Common myeloid progenitor, CD34-positive (primary cell): ENCODE measurements at regions not wholly inside any gene's neighbourhood (a gene's known extent, or its start where the extent isn't known, plus 50 kb on each side); places are given as distances from the start of the nearest gene placed in this dataset.
"Not testable (repeated sequence)": the region's sequence is repeated elsewhere in the genome, so short reads cannot be mapped to it uniquely, and the experiment has no call there.

Source experiments
- CTCF ChIA-PET: fragments of 350-600 bp; sonication (Branson Sonifier 250); formaldehyde crosslinking; loops from one replicate; lab custom pipeline; 2021; ENCODE audit warnings: antibody characterized with exemption; lab: Charles Lee
- POLR2A ChIA-PET: fragments of 350-600 bp; sonication (Branson Sonifier 250); formaldehyde crosslinking; loops from one replicate; lab custom pipeline; 2021; ENCODE audit warnings: antibody characterized with exemption; lab: Charles Lee
- DNase-seq, 3 donors: peaks; one replicate each; pipeline versions ENCODE4 v3.0.0 to v3.0.0-alpha.2; 2013
- H3K27ac ChIP-seq, 2 experiments: 1 replicate in 1 of 2; 2 replicates in 1 of 2; pipeline ENCODE4 v1.7.0; 2013; ENCODE audit warnings: inconsistent platforms in 2 of 2, low read length in 2 of 2, mild to moderate bottlenecking in 2 of 2, low read depth in 1 of 2, moderate library complexity in 1 of 2; ENCODE audit not compliant: severe bottlenecking in 2 of 2, insufficient read depth in 1 of 2, poor library complexity in 1 of 2
- H3K27me3 ChIP-seq, 5 experiments: replicated peaks in 2 of 5; 1 replicate in 3 of 5; 2 replicates in 2 of 5; pipeline versions ENCODE4 v1.6.1 to v1.7.0; 2013; ENCODE audit warnings: low read length in 4 of 5, mild to moderate bottlenecking in 2 of 5, moderate library complexity in 2 of 5, inconsistent platforms in 1 of 5; ENCODE audit not compliant: insufficient read depth in 5 of 5, control insufficient read depth in 4 of 5
- H3K36me3 ChIP-seq, 4 experiments: 1 replicate in 2 of 4; 2 replicates in 2 of 4; pipeline versions ENCODE4 v1.6.1 to v1.7.0; 2013; ENCODE audit warnings: low read length in 3 of 4, control low read depth in 1 of 4, mild to moderate bottlenecking in 1 of 4; ENCODE audit not compliant: control insufficient read depth in 4 of 4, insufficient read depth in 4 of 4
- H3K4me1 ChIP-seq, 4 experiments: 1 replicate in 3 of 4; 2 replicates in 1 of 4; pipeline versions ENCODE4 v1.6.1 to v1.7.1; 2013; ENCODE audit warnings: low read length in 3 of 4, mild to moderate bottlenecking in 3 of 4, control low read depth in 1 of 4, inconsistent platforms in 1 of 4, moderate library complexity in 1 of 4; ENCODE audit not compliant: control insufficient read depth in 4 of 4, insufficient read depth in 4 of 4; ENCODE audit errors: control extremely low read depth in 1 of 4
- H3K4me3 ChIP-seq, 7 experiments: 1 replicate in 4 of 7; 2 replicates in 3 of 7; pipeline versions ENCODE4 v1.5.1 to v1.7.0; 2013; ENCODE audit warnings: mild to moderate bottlenecking in 7 of 7, low read length in 6 of 7, moderate library complexity in 6 of 7, inconsistent platforms in 2 of 7, low read depth in 2 of 7, control low read depth in 1 of 7; ENCODE audit not compliant: insufficient read depth in 4 of 7, control insufficient read depth in 1 of 7; ENCODE audit errors: extremely low read depth in 1 of 7
- H3K9me3 ChIP-seq, 5 experiments: 1 replicate in 4 of 5; 2 replicates in 1 of 5; pipeline versions ENCODE4 v1.6.1 to v1.7.1; 2013; ENCODE audit warnings: low read length in 4 of 5, mild to moderate bottlenecking in 2 of 5, inconsistent platforms in 1 of 5, low read depth in 1 of 5, moderate library complexity in 1 of 5; ENCODE audit not compliant: control insufficient read depth in 4 of 5, insufficient read depth in 2 of 5; ENCODE audit errors: control extremely low read depth in 1 of 5
- WGBS: methylation state at CpG from one replicate; pipeline ENCODE4 v1.1.5; 2013; ENCODE audit not compliant: insufficient coverage; 5-methylcytosine and 5-hydroxymethylcytosine counted together

DNA sequence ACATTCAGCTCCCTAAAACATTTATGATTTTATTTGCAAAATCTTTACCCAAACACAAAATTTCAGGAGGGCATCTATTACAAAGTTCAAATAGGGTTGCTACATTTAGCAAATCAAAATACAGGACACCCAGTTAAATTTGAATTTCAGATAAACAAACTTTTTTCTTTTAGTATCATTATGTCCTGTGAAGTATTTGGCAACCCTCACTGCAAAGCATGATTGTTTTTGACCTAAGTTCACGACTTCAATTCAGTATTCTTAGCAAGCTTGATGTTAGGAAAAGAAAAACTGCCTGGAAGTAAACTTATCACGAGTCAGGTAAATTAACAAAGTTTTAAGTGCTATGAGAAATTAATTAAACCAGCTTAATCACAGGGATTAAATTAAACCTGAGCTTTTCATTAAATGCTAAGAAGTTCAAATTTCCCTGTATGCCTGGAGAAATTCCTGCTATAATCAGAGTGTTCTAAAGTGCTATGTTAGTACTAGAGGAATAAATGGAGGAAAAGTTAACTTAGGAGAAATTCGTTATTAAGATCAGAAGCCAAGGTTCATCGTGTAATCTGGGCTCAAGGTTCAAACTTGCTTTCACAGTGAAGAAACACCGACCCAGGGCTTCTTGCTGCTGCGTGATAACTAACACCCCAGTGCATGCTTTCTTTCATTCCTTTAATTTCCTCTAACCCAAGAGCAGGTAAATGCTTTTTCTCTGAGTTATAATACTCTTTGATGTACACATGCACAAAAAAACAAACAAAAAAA, 298.1 kb downstream of the FOXO1 start:
- H3K4me1 ChIP-seq, result no peaks in the 10 kb centered on the region
- no peak overlapping the region for H3K4me3 ChIP-seq
- DNase-seq, result no peak
- H3K27me3 ChIP-seq, result no peaks in the 10 kb centered on the region
- H3K9me3 ChIP-seq, result no peaks in the 10 kb centered on the region
- WGBS, result 94% methylated on average over 2 of the region's 6 CpGs
- H3K27ac ChIP-seq, result no peak overlapping the region
- POLR2A ChIA-PET, result interaction anchor here (0.6 kb wide), 1 partner anchor 194 kb away, joined by 3 read pairs; no protein-coding TSS in a partner anchor
- H3K36me3 ChIP-seq, result no peaks in the 10 kb centered on the region
- CTCF ChIA-PET, result interaction anchor here (1.2 kb wide), 1 partner anchor 16 kb away, joined by 3 read pairs; no protein-coding TSS in a partner anchor

DNA sequence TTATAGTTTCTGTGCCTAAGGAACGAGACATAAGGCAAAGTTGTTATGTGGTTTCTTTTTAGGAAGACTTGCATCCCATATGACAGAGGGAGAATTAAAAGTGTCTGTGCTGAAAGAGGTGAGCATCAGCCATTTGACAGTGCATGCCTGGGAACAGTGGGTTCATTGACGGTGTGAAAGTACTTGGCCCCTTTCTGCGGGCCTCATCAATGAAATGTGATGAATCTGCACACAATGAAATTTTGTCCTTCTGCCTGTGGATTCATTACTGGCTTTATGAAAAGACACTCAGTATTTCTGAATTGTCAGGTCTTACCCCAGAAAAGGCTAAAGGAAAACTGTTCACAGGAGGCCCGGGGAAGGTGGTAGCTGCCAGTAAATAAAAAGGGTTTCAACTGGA, 295.8 kb downstream of the FOXO1 start:
- WGBS, result 90% methylated on average over 3 of the region's 4 CpGs
- Histone ChIP-seq H3K27ac (no peak overlapping the region), H3K27me3 (no peaks in the 10 kb centered on the region), H3K4me1 (peaks cover 0 to 1% (median 0%) of the 10 kb centered on the region in 4 experiments), H3K4me3 (no peak overlapping the region), H3K36me3 (no peaks in the 10 kb centered on the region), H3K9me3 (no peaks in the 10 kb centered on the region)
- ChIA-PET CTCF (no interaction called here), POLR2A (no interaction called here)
- no peak for DNase-seq

DNA sequence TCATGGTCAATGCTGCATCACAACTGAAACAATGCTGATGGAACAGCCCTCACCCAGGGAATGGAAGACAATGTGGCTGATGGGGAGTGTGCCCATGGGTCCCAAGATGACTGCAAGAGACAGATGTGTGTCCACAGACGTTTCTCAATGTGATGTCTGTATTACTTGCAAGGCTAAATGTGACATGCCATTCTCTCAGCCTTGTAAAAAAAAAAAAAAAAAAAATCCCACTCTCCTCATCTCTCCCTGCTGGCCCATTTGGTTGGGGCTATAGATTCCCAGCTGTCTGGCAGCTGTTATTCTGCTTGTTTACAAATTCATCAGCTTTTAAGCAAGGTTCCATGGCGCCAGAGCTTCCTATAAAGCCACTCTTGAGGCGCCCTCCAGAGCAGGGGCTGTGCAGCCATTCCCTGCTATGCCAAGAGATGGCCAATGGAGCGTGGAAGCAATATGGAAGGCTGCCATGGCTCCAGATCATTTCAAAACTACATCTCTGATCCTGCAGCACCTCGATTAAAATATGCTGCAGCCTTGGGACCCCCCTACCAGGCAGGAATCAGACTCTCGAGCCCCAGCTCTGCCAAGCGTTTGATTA, 294.8 kb downstream of the FOXO1 start:
- POLR2A ChIA-PET, result interaction anchor here (0.7 kb wide), 1 partner anchor 1592 kb away, joined by 5 read pairs; no protein-coding TSS in a partner anchor
- CTCF ChIA-PET, result no interaction called here
- H3K9me3 ChIP-seq, result no peaks in the 10 kb centered on the region
- no peak overlapping the region for H3K4me3 ChIP-seq
- 85% methylated on average over 6 of the region's 7 CpGs for WGBS
- H3K27ac ChIP-seq, result no peak overlapping the region
- no peaks in the 10 kb centered on the region for H3K27me3 ChIP-seq
- no peak for DNase-seq
- H3K36me3 ChIP-seq, result no peaks in the 10 kb centered on the region
- H3K4me1 ChIP-seq, result peaks cover 0 to 7% (median under 1%) of the 10 kb centered on the region in 4 experiments

DNA sequence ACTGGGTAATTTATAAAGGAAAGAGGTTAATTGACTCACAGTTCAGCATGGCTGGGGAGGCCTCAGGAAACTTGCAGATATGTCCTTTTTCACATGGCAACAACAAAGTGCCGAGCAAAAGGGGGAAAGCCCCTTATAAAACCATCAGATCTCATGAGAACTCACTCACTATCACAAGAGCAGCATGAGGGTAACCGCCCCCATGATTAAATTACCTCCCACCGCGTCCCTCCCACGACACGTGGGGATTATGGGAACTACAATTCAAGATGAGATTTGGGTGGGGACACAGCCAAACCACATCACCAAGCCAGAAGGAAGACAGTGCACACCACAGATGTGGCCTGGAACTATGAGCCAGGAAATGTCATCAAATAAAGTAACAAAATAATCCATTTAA, 292.8 kb downstream of the FOXO1 start:
- H3K36me3 ChIP-seq, H3K27ac ChIP-seq, H3K9me3 ChIP-seq, H3K4me3 ChIP-seq, CTCF ChIA-PET, H3K27me3 ChIP-seq, H3K4me1 ChIP-seq, POLR2A ChIA-PET: not testable (repeated sequence)
- WGBS, result no CpG with 5 or more reads among the region's 6 CpGs
- peak in 2 of 3 donors; percentile 7 to 11 for DNase-seq

DNA sequence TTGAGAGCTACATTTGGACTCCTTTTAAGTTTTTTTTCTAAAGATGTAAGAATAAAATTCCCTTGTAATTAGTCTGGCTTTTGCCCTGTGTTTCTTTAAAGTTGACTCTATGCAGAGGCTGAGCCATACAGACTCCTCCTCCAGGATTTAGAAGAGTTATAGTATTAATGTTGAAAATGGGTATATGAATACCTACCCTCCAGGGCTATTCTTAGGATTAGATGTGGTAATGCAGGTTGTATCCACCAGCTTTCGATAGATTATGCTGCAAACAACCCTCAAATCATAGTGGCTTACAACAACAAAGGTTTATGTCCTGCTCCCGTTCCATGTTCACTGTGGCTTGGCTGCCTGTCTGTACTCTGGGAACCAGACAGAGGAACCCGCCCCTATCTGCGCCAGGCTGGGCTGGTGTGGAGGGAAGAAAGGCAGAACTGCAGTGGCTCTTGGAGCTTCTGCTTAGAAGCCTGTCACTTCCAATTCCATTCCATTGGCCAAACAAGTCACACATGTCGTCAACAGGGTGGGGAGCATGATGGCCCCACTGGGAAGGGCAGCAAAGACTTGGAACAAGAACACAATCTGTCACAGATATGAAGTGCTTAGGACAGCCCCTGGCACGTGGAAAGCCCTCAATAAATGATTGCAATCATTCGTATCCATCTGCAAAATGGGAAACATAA, 290.8 kb downstream of the FOXO1 start:
- 91% methylated on average over 6 of the region's 7 CpGs for WGBS
- CTCF ChIA-PET, result interaction anchor here (1.0 kb wide), 1 partner anchor 202 kb away, joined by 3 read pairs; no protein-coding TSS in a partner anchor
- no peak for DNase-seq
- Histone ChIP-seq H3K36me3 (no peaks in the 10 kb centered on the region), H3K9me3 (no peaks in the 10 kb centered on the region), H3K4me1 (peaks cover 0 to 7% (median 4%) of the 10 kb centered on the region in 4 experiments), H3K27ac (no peak overlapping the region), H3K4me3 (no peak overlapping the region), H3K27me3 (peaks cover 0 to 2% (median 0%) of the 10 kb centered on the region in 5 experiments)
- POLR2A ChIA-PET, result interaction anchor here (0.6 to 0.7 kb wide), 2 partner anchors 63 to 263 kb away, joined by 3 to 4 read pairs; no protein-coding TSS in a partner anchor

DNA sequence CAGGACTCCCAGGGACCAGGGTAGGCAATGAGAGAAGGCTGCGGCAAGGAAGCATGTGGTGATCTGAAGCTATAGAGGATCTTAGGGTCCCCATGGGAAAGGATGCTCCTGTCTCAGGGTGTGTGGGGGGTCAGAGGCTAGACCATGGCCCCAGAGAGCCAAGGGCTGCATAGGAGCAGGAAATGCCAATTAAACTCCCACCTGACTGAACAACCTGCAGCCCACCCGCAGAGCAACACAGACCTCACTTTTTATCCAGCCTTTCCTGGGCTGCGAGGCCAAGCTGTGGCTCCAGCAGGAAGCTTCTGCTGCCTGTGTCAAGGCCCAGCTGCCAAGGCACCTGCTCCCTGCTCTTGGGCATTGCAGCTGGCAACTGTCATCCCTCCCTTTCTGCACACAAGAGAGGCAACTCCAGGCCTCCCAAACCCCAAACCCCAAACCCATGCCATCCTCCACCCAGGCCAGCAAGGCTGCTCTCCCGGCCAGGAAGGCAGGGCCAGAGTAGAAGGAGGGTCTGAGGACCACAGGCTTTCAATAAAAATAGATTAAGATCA, 290.1 kb downstream of the FOXO1 start:
- H3K27ac ChIP-seq, result no peak overlapping the region
- H3K4me1 ChIP-seq, result peaks cover 0 to 7% (median 4%) of the 10 kb centered on the region in 4 experiments
- peak in 2 of 3 donors; percentile 42 to 47 for DNase-seq
- H3K27me3 ChIP-seq, result peaks cover 0 to 2% (median 0%) of the 10 kb centered on the region in 5 experiments
- POLR2A ChIA-PET, result interaction anchor here (0.6 kb wide), 1 partner anchor 262 kb away, joined by 4 read pairs; no protein-coding TSS in a partner anchor
- no peak overlapping the region for H3K4me3 ChIP-seq
- H3K9me3 ChIP-seq, result no peaks in the 10 kb centered on the region
- CTCF ChIA-PET, result interaction anchor here (1.0 kb wide), 1 partner anchor 203 kb away, joined by 3 read pairs; no protein-coding TSS in a partner anchor
- WGBS, result 53% methylated on average over 3 of the region's 4 CpGs
- no peaks in the 10 kb centered on the region for H3K36me3 ChIP-seq
